Stimulated activated CD4-positive, alpha-beta T cell treated with anti-CD3 and anti-CD28 coated beads, Interleukin-2, amount 100 ng/mL, for 48 hours (primary cell): ENCODE measurements at regions not wholly inside any gene's neighbourhood (a gene's known extent, or its start where the extent isn't known, plus 50 kb on each side); places are given as distances from the start of the nearest gene placed in this dataset.
"Not testable (repeated sequence)": the region's sequence is repeated elsewhere in the genome, so short reads cannot be mapped to it uniquely, and the experiment has no call there.

Source experiments
- DNase-seq, 2 donors: peaks; one replicate each; pipeline ENCODE4 v3.0.0-alpha.2; 2020

DNA sequence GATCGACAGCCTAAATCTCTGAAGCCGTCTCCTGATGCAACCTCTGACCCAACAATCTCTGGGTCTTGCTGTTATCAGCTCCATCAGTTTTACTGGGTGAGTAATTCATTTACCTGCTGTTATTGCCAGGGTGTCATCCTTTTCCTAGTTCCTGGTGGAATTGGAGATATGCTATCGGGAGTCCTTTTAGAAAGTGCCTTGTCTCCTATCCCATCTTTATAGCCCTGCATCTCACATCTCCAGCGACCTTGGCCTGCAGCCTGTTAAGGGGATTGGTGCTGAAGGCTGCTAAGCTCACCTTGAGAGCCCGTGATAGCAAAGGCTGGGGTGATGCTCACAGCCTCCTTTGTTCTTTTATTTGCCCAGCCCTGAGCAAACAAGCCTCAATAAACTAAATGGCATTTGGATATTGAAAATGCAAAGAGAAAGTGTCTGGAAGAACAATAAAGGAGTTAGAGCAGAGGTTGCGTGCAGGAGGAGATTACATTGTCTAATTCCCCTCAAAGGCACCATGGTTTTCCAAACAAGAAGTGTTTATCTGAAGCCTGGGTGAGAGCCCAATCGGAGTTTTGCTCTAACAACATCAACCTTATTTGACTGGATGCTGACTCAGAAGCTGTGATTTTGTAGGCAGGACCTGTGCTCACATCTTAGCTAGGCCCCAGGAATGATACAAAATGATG lies 101.8 kb downstream of the RPLP1 start:
- no peak for DNase-seq

DNA sequence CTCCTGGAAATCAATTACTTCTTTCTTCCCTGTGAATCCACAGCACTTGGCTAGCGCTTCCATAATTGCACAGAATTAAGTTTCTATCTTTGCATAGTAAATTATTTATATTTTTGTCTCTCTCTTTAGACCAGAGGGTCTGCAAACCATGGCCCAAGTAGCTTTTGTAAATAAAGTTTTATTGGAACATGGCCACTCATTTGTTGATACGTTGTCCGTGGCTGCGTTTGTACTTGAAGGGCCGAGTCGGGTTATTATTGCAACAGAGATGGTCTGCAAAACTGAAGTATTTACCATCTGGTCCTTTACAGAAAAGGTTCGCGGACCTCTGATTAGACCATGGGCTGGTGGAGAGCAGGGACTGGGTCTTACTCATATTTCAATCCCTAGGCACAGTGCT lies 102.5 kb downstream of the RPLP1 start:
- no peak for DNase-seq

DNA sequence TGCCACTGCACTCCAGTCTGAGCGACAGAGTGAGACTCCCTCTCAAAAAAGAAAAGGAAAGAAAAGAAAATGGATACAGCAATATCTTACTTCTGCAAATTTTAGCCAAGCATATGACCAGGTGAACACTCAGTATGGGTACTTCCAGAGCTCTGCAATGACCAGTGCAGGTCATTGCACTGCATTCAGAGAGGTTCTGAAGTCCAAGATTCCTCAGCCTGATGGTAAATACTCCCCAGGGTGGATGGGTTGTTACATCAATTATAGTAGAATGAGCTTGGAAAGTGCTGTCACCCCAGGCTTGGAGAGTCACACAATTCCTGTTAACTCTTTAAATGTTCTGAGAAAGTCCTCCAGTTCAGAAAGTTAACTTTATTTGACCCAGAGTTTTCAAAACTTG lies 103.7 kb downstream of the RPLP1 start:
- no peak for DNase-seq

- no peak for DNase-seq
These were observed 104.5 kb downstream of the RPLP1 start for GRCh38 chr15:69557020-69557706.

- DNase-seq, result no peak
These were observed 105.2 kb downstream of the RPLP1 start for GRCh38 chr15:69557707-69558409.

DNA sequence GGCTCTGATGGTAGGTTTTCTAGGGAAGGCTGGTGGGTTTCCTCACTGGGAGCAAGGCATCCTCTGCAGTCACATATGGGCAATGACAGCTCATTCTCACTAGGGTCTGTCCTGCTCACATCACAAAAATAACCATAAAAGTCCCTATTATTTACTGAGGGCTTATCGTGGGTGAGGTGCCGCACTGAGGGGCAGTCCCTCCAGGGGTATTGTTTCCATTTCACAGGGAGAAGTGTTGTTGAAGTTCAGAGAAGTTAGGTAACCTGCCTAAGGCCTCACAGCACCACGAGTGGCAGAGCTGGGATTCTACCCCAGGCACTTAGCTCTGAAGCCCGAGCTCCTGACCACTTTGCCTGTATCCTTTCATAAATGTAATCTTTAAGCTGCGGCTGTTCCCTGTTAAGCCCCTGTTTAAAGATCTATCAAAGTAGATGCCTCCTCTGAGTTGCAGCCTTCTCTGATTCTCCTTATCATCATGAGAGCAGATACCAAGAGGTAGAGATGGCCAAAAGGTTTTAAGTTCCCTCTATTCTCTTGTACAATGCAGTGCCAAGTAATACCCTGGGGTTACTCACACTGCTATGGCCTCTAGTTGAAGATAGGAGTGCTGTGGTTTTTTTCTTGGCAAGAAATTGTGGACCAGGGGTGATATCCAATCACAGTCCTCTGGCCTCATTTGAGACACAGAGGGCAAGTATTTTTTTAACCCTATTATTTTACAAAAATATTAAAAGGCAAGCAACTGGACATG lies 107.0 kb downstream of the RPLP1 start:
- DNase-seq, result no peak

GRCh38 chr15:69561071-69561784 lies 108.6 kb downstream of the RPLP1 start:
- DNase-seq, result no peak

DNA sequence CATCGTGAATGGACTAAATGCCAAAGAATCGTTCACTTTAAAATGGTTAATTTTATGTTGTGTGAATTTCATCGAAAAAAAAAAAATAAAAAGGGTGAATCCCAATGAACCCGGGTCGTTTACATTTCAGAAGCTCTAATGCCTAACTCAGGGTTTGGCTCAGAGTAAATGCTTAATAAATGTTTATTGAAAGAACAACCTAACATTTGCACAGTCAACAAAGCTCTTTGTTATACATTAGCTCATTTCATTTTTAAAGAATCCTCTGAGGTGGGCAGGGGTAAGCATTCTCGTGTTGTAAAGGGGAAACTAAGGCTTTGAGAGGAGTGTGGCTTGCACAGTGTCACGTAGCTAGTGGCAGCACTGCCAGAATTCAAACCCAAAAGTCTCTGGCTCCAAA lies 109.5 kb downstream of the RPLP1 start:
- DNase-seq, result no peak

GRCh38 chr15:69562564-69562963 lies 109.9 kb downstream of the RPLP1 start:
- DNase-seq, result no peak

DNA sequence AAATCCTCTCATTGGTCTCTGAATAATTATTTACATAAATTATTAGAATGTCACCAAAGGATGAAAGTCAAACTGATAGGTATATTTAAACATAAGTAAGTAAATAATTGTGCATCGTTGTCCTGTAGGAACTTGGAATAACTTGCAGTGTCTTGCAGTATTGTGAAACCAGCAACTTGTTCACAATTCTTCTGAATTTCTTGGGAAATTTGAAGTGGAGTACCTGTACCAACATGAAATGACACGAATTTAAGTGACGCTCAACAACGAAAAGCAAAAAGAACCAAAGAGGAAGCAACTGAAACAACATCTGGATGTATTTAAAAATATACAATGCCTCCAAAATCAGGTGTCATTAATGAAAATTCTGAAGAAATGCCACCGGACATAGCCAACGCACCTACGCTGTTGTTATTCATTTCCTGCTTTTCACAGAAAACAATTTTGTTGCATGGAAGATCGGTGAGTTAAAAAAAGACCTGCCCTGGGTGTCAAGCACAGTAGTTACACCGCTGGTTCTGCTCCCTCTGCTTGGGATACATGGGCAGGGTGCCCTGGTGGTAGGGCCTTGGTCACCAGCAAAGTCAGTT lies 112.5 kb downstream of the RPLP1 start:
- DNase-seq, result no peak

DNA sequence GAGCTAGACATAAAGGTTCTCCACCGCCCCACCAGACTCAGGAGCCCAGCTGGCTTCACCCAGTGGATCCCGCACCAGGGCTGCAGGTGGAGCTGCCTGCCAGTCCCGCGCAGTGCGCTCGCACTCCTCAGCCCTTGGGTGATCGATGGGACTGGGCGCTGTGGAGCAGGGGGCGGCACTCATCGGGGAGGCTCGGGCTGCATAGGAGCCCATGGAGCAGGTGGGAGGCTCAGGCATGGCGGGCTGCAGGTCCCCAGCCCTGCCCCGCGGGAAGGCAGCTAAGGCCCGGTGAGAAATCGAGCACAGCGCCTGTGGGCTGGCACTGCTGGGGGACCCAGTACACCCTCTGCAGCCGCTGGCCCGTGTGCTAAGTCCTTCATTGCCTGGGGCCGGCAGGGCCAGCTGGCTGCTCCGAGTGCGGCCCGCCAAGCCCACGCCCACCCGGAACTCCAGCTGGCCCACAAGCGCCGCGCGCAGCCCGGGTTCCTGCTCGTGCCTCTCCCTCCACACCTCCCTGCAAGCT lies 114.7 kb downstream of the RPLP1 start:
- not testable (repeated sequence) for DNase-seq

DNA sequence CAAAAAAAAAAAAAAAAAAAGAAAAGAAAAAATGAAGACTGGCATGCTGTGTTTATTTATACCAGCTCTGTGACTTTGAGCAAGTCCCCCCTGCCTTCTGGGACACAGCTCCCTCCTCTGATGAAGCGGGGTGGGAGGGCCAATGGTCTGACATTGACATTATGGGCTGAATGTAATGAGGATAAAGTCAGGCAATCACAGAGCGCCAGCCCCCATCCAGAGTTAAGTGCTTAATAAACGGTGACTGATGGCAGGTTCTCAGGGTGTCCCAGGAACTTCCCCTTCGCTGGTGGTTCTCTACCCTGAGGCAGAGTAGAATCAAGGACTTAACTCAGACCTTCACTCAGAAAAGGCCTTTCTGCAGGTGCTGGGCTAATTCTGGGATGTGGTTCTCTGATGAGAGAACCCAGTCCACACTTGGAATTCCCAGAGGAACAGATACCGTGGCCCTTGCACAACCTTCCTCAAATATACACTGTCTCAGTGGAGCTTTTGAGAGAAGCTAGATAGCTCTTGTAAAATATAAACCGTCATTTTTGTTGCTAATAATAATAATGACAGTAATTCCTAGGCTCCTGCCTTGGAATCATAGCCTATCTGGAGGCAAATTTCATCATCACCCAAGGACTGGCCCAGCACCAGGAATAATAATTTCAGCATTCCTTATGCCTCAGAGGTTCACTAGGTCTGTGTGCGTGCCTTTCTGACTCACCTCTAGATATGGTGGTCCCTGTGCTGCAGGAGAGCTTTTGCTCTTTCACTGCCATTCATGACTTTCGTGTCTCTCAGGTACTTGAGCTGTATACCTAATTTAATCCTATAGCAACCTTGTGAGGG lies 115.8 kb downstream of the RPLP1 start:
- no peak for DNase-seq

DNA sequence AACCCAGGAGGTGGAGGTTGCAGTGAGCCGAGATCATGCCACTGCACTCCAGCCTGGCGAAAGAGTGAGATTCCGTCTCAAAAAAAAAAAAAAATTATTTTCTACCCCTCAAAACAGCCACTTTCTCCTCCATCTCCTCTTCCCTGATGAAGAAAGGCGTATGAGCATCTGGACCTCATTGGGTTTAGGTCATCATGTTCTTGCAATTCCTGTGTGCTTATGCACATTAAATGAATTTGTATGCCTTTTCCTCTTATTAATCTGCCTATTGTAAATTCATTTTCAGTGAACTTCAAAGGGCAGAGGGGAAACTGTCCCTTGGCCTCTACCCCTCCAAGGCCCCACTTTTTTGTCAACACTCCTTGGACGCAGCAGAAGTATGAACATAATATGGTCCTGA lies 117.8 kb downstream of the RPLP1 start:
- no peak for DNase-seq

- DNase-seq, result no peak
These were observed 118.4 kb downstream of the RPLP1 start for GRCh38 chr15:69570997-69571396.

DNA sequence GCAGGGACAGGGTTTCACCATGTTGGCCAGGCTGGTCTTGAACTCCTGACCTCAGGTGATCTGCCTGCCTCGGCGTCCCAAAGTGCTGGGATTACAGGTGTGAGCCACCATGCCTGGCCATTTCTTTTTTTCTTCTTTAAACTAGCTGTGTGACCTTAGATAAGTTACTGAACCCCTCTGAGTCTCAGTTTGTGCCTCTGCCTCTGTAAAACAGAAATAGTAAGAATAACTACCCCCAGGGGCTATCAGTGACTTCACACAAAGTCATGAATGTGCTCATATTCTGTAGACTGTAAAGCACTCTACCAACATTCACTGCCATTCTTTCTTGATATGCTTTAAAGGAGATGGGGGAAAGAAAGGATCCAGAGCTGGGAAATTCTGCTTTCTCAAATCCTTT lies 120.7 kb downstream of the RPLP1 start:
- not testable (repeated sequence) for DNase-seq

DNA sequence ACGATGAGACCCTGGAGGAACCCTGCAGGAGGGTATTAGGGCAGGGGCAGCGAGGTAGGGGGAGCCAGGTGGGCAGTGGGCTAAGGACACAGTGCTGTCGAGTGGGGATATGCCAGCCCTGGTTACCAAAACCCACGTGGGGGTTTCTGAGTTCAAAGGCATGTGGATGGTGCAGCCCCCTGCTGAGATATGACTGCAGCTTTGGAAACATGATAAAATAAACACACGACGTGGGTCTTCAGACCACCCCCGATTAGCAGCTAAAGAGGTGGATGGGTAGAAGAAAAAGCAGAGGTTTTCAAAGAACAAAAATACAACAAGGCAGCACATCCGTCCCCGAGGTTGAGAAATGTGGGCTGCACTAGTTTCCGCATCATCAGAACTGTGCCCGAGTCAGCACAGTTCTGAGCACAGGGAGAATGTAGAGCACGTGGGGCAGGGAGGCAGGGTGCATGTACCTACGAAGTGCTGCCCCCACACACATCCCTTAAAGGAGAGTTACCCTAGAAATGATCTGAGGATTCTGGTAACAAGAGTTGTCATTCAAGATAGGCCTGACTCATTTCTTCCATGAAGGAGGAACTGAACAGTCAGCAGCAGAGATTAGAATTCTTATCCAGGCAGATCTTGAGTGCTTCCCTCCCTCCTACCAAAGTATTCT lies 121.3 kb downstream of the RPLP1 start:
- DNase-seq, result peak; percentile 33 to 52

DNA sequence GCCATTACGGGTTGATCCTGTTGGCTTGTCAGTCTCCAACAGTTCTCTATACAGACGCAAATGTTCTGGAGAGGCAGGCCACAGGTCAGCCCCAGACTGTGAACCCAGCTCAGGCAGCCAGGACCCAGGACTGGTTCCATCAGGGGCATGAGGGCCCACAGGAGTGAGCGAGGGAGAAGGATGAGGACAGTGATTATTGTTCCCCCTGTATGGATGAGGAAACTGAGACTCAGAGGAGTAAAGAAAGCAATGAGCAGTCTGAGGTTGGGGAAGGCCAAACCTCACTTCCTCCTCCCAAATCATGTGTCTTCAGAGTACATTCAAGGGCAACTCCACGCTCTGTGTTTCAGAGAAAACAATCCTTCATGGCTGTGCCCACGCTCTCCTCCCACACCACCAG lies 121.9 kb downstream of the RPLP1 start:
- no peak for DNase-seq

- no peak for DNase-seq
These were observed 122.8 kb downstream of the RPLP1 start for GRCh38 chr15:69575387-69575786.

- DNase-seq, result peak; percentile 63 to 69
These were observed 123.5 kb downstream of the RPLP1 start for GRCh38 chr15:69576035-69576526.

DNA sequence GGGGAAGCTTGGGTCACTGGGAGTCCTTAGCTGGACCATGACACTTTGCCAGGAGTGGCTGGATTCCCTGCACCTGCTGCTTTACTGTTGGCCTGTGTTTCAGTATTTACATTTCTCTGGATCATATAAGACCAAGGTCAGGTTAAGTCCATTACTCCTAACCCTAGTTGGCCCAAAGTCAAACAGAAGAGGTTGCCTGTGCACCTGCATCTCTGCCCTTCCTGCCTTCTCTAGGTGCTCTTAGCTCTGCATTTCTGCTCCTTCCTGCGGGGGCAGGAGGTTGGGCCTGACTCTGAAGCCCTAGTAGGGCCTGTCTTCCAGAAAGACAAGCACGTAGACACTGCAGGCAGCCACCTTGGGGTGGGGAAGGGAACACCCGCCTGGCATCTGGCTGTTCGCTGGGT lies 124.3 kb downstream of the RPLP1 start:
- no peak for DNase-seq
